Muscle layer of duodenum (tissue), 2 donors: ENCODE measurements at regions not wholly inside any gene's neighbourhood (a gene's known extent, or its start where the extent isn't known, plus 50 kb on each side); places are given as distances from the start of the nearest gene placed in this dataset.

Experiments used
- H3K27ac ChIP-seq: one replicate; pipeline ENCODE4 v1.7.0; 2013; ENCODE audit warnings: mild to moderate bottlenecking, low read length
- H3K27me3 ChIP-seq: one replicate; pipeline ENCODE4 v1.7.0; 2013; ENCODE audit warnings: low read depth, mild to moderate bottlenecking, control low read depth, low read length
- H3K36me3 ChIP-seq, 2 donors: one replicate each; pipeline ENCODE4 v1.7.0; 2013; ENCODE audit warnings: low read length in 2 of 2, control low read depth in 1 of 2, mild to moderate bottlenecking in 1 of 2; ENCODE audit not compliant: insufficient read depth in 2 of 2, control insufficient read depth in 1 of 2
- H3K4me1 ChIP-seq, 2 donors: one replicate each; pipeline ENCODE4 v1.7.0; 2013; ENCODE audit warnings: low read length in 2 of 2, mild to moderate bottlenecking in 2 of 2, control low read depth in 1 of 2, moderate library complexity in 1 of 2; ENCODE audit not compliant: insufficient read depth in 2 of 2, control insufficient read depth in 1 of 2
- H3K4me3 ChIP-seq, 2 donors: one replicate each; pipeline ENCODE4 v1.7.0; 2013; ENCODE audit warnings: low read length in 2 of 2, low read depth in 1 of 2, mild to moderate bottlenecking in 1 of 2
- H3K9me3 ChIP-seq, 2 donors: one replicate each; pipeline ENCODE4 v1.7.0; 2013; ENCODE audit warnings: low read length in 2 of 2, control low read depth in 1 of 2, mild to moderate bottlenecking in 1 of 2; ENCODE audit not compliant: control insufficient read depth in 1 of 2
- donor health status: healthy.

GRCh38 chr4:112876316-112876715, 173.1 kb upstream of the ANK2 start:
- H3K36me3 ChIP-seq: no peaks in the 10 kb centered on the region
- H3K27ac ChIP-seq: no peak overlapping the region
- H3K4me1 ChIP-seq: no peaks in the 10 kb centered on the region
- no peak overlapping the region for H3K4me3 ChIP-seq
- no peaks in the 10 kb centered on the region for H3K27me3 ChIP-seq
- H3K9me3 ChIP-seq: no peaks in the 10 kb centered on the region

GRCh38 chr4:112881842-112882241, 167.6 kb upstream of the ANK2 start:
- Histone ChIP-seq H3K36me3 (no peaks in the 10 kb centered on the region), H3K27me3 (no peaks in the 10 kb centered on the region), H3K4me1 (no peaks in the 10 kb centered on the region), H3K4me3 (no peak overlapping the region), H3K27ac (no peak overlapping the region), H3K9me3 (no peaks in the 10 kb centered on the region)

GRCh38 chr4:112882286-112882685, 167.2 kb upstream of the ANK2 start:
- Histone ChIP-seq H3K27me3 (no peaks in the 10 kb centered on the region), H3K27ac (no peak overlapping the region), H3K9me3 (no peaks in the 10 kb centered on the region), H3K36me3 (no peaks in the 10 kb centered on the region), H3K4me3 (no peak overlapping the region), H3K4me1 (no peaks in the 10 kb centered on the region)

GRCh38 chr4:112884406-112884805, 165.0 kb upstream of the ANK2 start:
- no peak overlapping the region for H3K27ac ChIP-seq
- H3K4me3 ChIP-seq: no peak overlapping the region
- H3K36me3 ChIP-seq: no peaks in the 10 kb centered on the region
- no peaks in the 10 kb centered on the region for H3K9me3 ChIP-seq
- no peaks in the 10 kb centered on the region for H3K27me3 ChIP-seq
- no peaks in the 10 kb centered on the region for H3K4me1 ChIP-seq

GRCh38 chr4:112885897-112886296, 163.6 kb upstream of the ANK2 start:
- Histone ChIP-seq H3K4me1 (no peaks in the 10 kb centered on the region), H3K27me3 (no peaks in the 10 kb centered on the region), H3K9me3 (no peaks in the 10 kb centered on the region), H3K36me3 (no peaks in the 10 kb centered on the region), H3K4me3 (no peak overlapping the region), H3K27ac (no peak overlapping the region)

GRCh38 chr4:112888622-112889021, 160.8 kb upstream of the ANK2 start:
- Histone ChIP-seq H3K4me3 (no peak overlapping the region), H3K27ac (no peak overlapping the region), H3K4me1 (no peaks in the 10 kb centered on the region), H3K27me3 (no peaks in the 10 kb centered on the region), H3K9me3 (no peaks in the 10 kb centered on the region), H3K36me3 (no peaks in the 10 kb centered on the region)

- Histone ChIP-seq H3K4me1 (no peaks in the 10 kb centered on the region), H3K9me3 (no peaks in the 10 kb centered on the region), H3K36me3 (no peaks in the 10 kb centered on the region), H3K4me3 (peak overlapping the region in 1 of 2 donors; percentile 53), H3K27me3 (no peaks in the 10 kb centered on the region), H3K27ac (no peak overlapping the region)
Observed at GRCh38 chr4:112889199-112889598, 160.3 kb upstream of the ANK2 start.

- no peaks in the 10 kb centered on the region for H3K36me3 ChIP-seq
- H3K27me3 ChIP-seq: no peaks in the 10 kb centered on the region
- H3K4me3 ChIP-seq: peak overlapping the region; percentile 4 to 53
- H3K27ac ChIP-seq: no peak overlapping the region
- H3K4me1 ChIP-seq: no peaks in the 10 kb centered on the region
- H3K9me3 ChIP-seq: no peaks in the 10 kb centered on the region
Observed at GRCh38 chr4:112889619-112890527, 159.6 kb upstream of the ANK2 start.

GRCh38 chr4:112894480-112894879, 155.0 kb upstream of the ANK2 start:
- H3K4me3 ChIP-seq: no peak overlapping the region
- no peaks in the 10 kb centered on the region for H3K27me3 ChIP-seq
- H3K4me1 ChIP-seq: peaks cover 0 to 10% of the 10 kb centered on the region in 2 donors

GRCh38 chr4:112894951-112895350, 154.5 kb upstream of the ANK2 start:
- Histone ChIP-seq H3K27me3 (no peaks in the 10 kb centered on the region), H3K27ac (no peak overlapping the region), H3K4me1 (peaks cover 0 to 10% of the 10 kb centered on the region in 2 donors), H3K9me3 (no peaks in the 10 kb centered on the region), H3K36me3 (no peaks in the 10 kb centered on the region), H3K4me3 (no peak overlapping the region)

More at GRCh38 chr4:112894480-112894879, 155.0 kb upstream of the ANK2 start:
- Histone ChIP-seq H3K36me3 (no peaks in the 10 kb centered on the region), H3K27ac (no peak overlapping the region), H3K9me3 (no peaks in the 10 kb centered on the region)

GRCh38 chr4:112895811-112896608, 153.4 kb upstream of the ANK2 start:
- Histone ChIP-seq H3K4me3 (no peak overlapping the region), H3K9me3 (no peaks in the 10 kb centered on the region), H3K4me1 (peaks cover 0 to 10% of the 10 kb centered on the region in 2 donors), H3K27me3 (no peaks in the 10 kb centered on the region), H3K36me3 (no peaks in the 10 kb centered on the region), H3K27ac (peak overlapping the region; percentile 5)
